Testis (tissue), 2 donors: ENCODE measurements at regions not wholly inside any gene's neighbourhood (a gene's known extent, or its start where the extent isn't known, plus 50 kb on each side); places are given as distances from the start of the nearest gene placed in this dataset.

Experiments used
- POLR2A ChIP-seq: fragments of 450-650 bp; IDR thresholded peaks from one replicate; pipeline ENCODE4 v1.6.1; 2017; ENCODE audit warnings: antibody characterized with exemption, mild to moderate bottlenecking, moderate library complexity
- TF ChIP-seq, protein P1 (sequence below), 3 experiments: fragments of 450-650 bp in 2 of 3; fragments of 200-600 bp in 1 of 3; sonication (generic) in 1 of 3; IDR thresholded peaks; one replicate each; pipeline ENCODE4 v1.5.1; 2016 to 2019; ENCODE audit warnings: antibody characterized with exemption in 3 of 3, mild to moderate bottlenecking in 2 of 3, moderate library complexity in 1 of 3

DNA sequence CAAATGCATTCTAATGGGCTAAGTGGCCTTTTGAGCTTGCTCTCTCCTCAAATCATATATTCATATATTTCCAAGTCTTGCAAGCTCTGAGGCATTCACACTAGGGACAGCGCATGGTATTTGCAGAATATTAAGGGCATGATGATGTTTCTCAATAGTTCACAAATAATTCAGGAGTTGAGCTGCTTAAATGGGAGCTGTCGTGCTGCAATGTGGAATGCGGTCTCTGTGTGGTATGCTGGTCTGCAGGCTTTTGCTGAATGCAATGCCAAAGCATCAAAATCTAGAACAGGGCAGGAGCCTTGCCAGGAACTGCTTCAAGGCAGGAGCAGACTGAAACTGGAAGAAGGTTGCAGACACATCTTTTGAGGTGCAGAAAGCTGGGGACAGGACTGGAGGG, 1060.0 kb downstream of the TBC1D22A start:
- no peak for TF ChIP-seq POLR2A
- TF ChIP-seq, protein P1, sequence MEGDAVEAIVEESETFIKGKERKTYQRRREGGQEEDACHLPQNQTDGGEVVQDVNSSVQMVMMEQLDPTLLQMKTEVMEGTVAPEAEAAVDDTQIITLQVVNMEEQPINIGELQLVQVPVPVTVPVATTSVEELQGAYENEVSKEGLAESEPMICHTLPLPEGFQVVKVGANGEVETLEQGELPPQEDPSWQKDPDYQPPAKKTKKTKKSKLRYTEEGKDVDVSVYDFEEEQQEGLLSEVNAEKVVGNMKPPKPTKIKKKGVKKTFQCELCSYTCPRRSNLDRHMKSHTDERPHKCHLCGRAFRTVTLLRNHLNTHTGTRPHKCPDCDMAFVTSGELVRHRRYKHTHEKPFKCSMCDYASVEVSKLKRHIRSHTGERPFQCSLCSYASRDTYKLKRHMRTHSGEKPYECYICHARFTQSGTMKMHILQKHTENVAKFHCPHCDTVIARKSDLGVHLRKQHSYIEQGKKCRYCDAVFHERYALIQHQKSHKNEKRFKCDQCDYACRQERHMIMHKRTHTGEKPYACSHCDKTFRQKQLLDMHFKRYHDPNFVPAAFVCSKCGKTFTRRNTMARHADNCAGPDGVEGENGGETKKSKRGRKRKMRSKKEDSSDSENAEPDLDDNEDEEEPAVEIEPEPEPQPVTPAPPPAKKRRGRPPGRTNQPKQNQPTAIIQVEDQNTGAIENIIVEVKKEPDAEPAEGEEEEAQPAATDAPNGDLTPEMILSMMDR (IDR thresholded peaks at IDR 0.05): no peak
